OCI-LY3 (cell line): ENCODE measurements at regions not wholly inside any gene's neighbourhood (a gene's known extent, or its start where the extent isn't known, plus 50 kb on each side); places are given as distances from the start of the nearest gene placed in this dataset.

Source experiments
- EZH2phosphoT487 ChIP-seq: fragments of 200-600 bp; shearing (Covaris generic); IDR thresholded peaks from 2 replicates; pipeline ENCODE4 v1.6.1; 2018; ENCODE audit warnings: antibody characterized with exemption, mixed run types, low read depth
- TF ChIP-seq, protein P1 (sequence below): fragments of 200-600, 300-600 bp; sonication (generic); IDR thresholded peaks from 2 replicates; pipeline ENCODE4 v1.5.1; 2014; ENCODE audit warnings: antibody characterized with exemption, low read length, low read depth

DNA sequence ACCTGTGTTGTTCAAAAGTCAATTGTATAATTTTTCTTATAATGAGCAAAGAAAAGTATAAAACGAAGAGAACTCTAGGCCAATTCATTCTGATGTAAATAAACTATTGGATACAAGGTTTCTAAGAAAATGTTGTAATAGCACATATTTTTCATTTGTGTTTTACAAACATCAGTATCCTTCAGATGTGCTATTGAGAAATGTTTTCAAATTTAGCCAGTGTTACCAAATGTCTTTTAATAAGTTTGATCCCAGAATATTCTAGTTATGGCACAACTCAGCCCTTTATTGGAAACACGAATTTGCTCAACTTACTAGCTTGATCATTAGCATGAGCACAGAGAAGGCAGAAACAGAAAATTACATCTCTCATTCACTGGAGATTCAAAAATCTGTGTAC lies 319.3 kb downstream of the IL15 start:
- TF ChIP-seq, protein P1, sequence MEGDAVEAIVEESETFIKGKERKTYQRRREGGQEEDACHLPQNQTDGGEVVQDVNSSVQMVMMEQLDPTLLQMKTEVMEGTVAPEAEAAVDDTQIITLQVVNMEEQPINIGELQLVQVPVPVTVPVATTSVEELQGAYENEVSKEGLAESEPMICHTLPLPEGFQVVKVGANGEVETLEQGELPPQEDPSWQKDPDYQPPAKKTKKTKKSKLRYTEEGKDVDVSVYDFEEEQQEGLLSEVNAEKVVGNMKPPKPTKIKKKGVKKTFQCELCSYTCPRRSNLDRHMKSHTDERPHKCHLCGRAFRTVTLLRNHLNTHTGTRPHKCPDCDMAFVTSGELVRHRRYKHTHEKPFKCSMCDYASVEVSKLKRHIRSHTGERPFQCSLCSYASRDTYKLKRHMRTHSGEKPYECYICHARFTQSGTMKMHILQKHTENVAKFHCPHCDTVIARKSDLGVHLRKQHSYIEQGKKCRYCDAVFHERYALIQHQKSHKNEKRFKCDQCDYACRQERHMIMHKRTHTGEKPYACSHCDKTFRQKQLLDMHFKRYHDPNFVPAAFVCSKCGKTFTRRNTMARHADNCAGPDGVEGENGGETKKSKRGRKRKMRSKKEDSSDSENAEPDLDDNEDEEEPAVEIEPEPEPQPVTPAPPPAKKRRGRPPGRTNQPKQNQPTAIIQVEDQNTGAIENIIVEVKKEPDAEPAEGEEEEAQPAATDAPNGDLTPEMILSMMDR: no peak
- no peak for TF ChIP-seq EZH2phosphoT487
